Large intestine (tissue), 3 donors: ENCODE measurements at regions not wholly inside any gene's neighbourhood (a gene's known extent, or its start where the extent isn't known, plus 50 kb on each side); places are given as distances from the start of the nearest gene placed in this dataset.

Experiments
- DNase-seq, 2 donors: peaks; one replicate each; pipeline versions ENCODE4 v3.0.0 to v3.0.0-alpha.2; 2013
- H3K27ac ChIP-seq: one replicate; pipeline ENCODE4 v1.5.1; 2013; ENCODE audit warnings: low read length
- H3K27me3 ChIP-seq: 2 replicates; pipeline ENCODE4 v1.6.1; 2013; ENCODE audit warnings: low read length; ENCODE audit not compliant: control insufficient read depth, insufficient read depth
- H3K36me3 ChIP-seq: 2 replicates; pipeline ENCODE4 v1.6.1; 2013; ENCODE audit warnings: low read length; ENCODE audit not compliant: control insufficient read depth, insufficient read depth
- H3K4me1 ChIP-seq: one replicate; pipeline ENCODE4 v1.6.1; 2013; ENCODE audit warnings: low read length; ENCODE audit not compliant: control insufficient read depth, insufficient read depth
- H3K4me3 ChIP-seq: one replicate; pipeline ENCODE4 v1.5.1; 2013; ENCODE audit warnings: low read length
- H3K9me3 ChIP-seq: one replicate; pipeline ENCODE4 v1.6.1; 2013; ENCODE audit warnings: mild to moderate bottlenecking, low read depth, low read length, moderate library complexity; ENCODE audit not compliant: control insufficient read depth
- WGBS: methylation state at CpG from one replicate; pipeline ENCODE4 v1.1.5; 2013; ENCODE audit warnings: low lambda C conversion rate; ENCODE audit not compliant: insufficient coverage; 5-methylcytosine and 5-hydroxymethylcytosine counted together

GRCh38 chr4:103938488-103938887 lies 218.7 kb upstream of the TACR3 start:
- no peak overlapping the region for H3K4me3 ChIP-seq
- no peaks in the 10 kb centered on the region for H3K36me3 ChIP-seq
- H3K27me3 ChIP-seq = no peaks in the 10 kb centered on the region
- peaks cover 8% of the 10 kb centered on the region for H3K9me3 ChIP-seq
- WGBS = no CpG with 5 or more reads among the region's 4 CpGs
- no peak for DNase-seq
- no peak overlapping the region for H3K27ac ChIP-seq
- H3K4me1 ChIP-seq = no peaks in the 10 kb centered on the region

- DNase-seq = no peak
- Histone ChIP-seq H3K9me3 (peaks cover 8% of the 10 kb centered on the region), H3K4me3 (no peak overlapping the region), H3K27me3 (no peaks in the 10 kb centered on the region), H3K4me1 (no peaks in the 10 kb centered on the region), H3K27ac (no peak overlapping the region), H3K36me3 (no peaks in the 10 kb centered on the region)
- no CpG with 5 or more reads among the region's 26 CpGs for WGBS
These were observed 216.9 kb upstream of the TACR3 start for GRCh38 chr4:103936653-103937145.

- DNase-seq = peak in 1 of 2 donors; percentile 17
- Histone ChIP-seq H3K27me3 (no peaks in the 10 kb centered on the region), H3K4me1 (no peaks in the 10 kb centered on the region), H3K9me3 (peaks cover 8% of the 10 kb centered on the region), H3K4me3 (no peak overlapping the region), H3K27ac (no peak overlapping the region), H3K36me3 (no peaks in the 10 kb centered on the region)
- WGBS = 64% methylated on average over 1 of the region's 2 CpGs
These were observed 214.5 kb upstream of the TACR3 start for GRCh38 chr4:103934178-103934789.

- Histone ChIP-seq H3K9me3 (no peaks in the 10 kb centered on the region), H3K27me3 (no peaks in the 10 kb centered on the region), H3K36me3 (no peaks in the 10 kb centered on the region), H3K27ac (no peak overlapping the region), H3K4me1 (no peaks in the 10 kb centered on the region), H3K4me3 (no peak overlapping the region)
- no peak for DNase-seq
- WGBS = 86% methylated on average over 1 of the region's 2 CpGs
These were observed 208.6 kb upstream of the TACR3 start for GRCh38 chr4:103928370-103928769.

GRCh38 chr4:103923551-103923950 lies 203.8 kb upstream of the TACR3 start:
- 60% methylated on average over 1 of the region's 2 CpGs for WGBS
- Histone ChIP-seq H3K27ac (no peak overlapping the region), H3K4me1 (no peaks in the 10 kb centered on the region), H3K36me3 (no peaks in the 10 kb centered on the region), H3K27me3 (no peaks in the 10 kb centered on the region), H3K9me3 (no peaks in the 10 kb centered on the region), H3K4me3 (no peak overlapping the region)
- no peak for DNase-seq

DNA sequence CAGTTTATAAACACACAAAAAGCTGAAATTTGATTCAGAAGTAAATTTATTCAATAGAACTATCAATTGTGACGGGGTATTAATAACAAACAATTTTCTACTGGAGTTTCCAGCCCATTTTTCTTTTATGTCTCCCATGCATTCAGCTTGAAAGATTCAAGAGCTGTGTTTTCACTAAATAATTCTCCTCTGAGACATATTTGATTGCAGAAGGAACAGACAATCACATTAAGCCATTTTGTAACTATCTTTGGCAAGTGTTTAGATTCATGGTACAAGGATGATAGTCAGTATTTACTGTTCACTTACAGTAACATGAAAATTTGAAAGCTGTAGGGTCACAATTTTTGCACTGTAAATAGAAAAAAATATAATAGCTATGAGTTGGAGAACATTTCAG lies 198.4 kb upstream of the TACR3 start:
- H3K9me3 ChIP-seq = no peaks in the 10 kb centered on the region
- H3K4me1 ChIP-seq = no peaks in the 10 kb centered on the region
- DNase-seq = no peak
- H3K27ac ChIP-seq = no peak overlapping the region
- H3K27me3 ChIP-seq = no peaks in the 10 kb centered on the region
- H3K4me3 ChIP-seq = no peak overlapping the region
- whole genome bisulfite sequencing = no CpG with 5 or more reads among the region's 1 CpG
- no peaks in the 10 kb centered on the region for H3K36me3 ChIP-seq

DNA sequence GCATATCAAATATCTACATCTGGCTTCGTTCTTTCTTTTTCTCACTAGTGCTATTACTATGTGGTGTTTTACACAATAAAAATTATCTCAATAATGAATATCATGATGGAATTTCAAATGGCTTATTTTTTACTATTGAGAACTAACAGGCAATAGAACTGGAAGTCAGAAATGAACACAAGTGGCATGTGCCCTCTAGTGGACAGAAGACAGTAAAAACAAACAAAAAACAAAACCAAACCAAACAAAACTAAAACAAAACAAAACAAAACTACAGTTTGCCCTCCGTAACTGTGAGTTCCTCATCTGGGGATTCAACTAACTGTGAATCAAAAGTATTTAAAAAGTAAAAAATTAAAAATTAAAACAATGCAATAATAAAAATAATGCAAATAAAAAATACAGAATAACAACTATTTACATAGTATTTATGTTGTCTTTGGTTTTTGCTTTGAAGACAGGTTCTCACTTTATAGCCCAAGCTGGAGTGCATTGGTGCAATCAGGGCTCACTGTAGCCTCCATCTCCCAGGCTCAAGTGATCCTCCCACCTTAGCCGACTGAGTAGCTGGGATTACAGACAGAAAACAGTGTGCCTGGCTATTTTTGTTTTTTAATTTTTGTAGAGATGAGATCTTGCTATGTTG lies 195.6 kb upstream of the TACR3 start:
- 80% methylated on average over 2 of the region's 3 CpGs for WGBS
- no peaks in the 10 kb centered on the region for H3K4me1 ChIP-seq
- DNase-seq = no peak

DNA sequence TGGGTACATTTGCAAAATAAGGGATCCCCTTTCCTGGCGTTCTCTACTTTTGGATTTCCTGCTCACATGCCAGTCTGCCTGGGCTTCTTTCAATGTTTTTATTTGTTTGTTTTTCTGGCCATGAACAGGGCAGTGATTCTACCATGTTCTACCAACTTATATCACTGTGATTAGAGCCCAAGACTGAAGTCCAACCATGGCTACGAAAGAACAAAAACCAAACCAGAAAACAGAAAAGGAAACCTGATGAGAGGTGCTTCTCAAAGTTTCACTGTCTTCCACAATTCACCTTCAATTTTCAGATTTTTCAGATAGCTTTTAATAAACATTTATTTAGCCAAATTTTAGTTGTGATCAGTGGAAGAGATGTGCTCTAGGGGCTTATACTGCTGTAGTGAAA lies 187.6 kb upstream of the TACR3 start:
- Histone ChIP-seq H3K27me3 (no peaks in the 10 kb centered on the region), H3K36me3 (no peaks in the 10 kb centered on the region), H3K27ac (no peak overlapping the region), H3K4me3 (no peak overlapping the region), H3K9me3 (no peaks in the 10 kb centered on the region), H3K4me1 (no peaks in the 10 kb centered on the region)
- WGBS = no CpG with 5 or more reads among the region's 2 CpGs
- DNase-seq = no peak

More for the DNA sequence above, 195.6 kb upstream of the TACR3 start:
- no peak overlapping the region for H3K4me3 ChIP-seq
- H3K36me3 ChIP-seq = no peaks in the 10 kb centered on the region
- no peaks in the 10 kb centered on the region for H3K27me3 ChIP-seq
- no peaks in the 10 kb centered on the region for H3K9me3 ChIP-seq
- H3K27ac ChIP-seq = no peak overlapping the region

DNA sequence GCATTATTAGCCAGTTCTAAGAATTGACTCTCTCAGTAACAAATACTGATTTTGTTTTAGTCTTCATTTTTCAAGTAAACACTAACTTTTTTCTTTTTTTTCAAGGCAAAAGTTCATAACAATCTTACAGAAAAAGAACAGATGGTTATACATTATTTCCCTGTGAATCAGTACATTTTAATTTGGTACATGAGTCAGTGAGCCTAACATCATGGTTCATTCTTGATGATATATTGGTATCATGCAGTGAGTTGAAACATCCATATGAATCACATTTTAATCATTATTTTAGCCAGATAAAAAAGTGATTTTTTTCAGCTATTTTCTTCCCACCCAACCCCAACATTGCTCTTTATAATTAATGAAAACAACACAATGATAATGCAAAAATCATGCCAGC lies 184.3 kb upstream of the TACR3 start:
- DNase-seq = no peak
- Histone ChIP-seq H3K27me3 (no peaks in the 10 kb centered on the region), H3K4me1 (no peaks in the 10 kb centered on the region), H3K4me3 (no peak overlapping the region), H3K9me3 (no peaks in the 10 kb centered on the region), H3K36me3 (no peaks in the 10 kb centered on the region), H3K27ac (no peak overlapping the region)

DNA sequence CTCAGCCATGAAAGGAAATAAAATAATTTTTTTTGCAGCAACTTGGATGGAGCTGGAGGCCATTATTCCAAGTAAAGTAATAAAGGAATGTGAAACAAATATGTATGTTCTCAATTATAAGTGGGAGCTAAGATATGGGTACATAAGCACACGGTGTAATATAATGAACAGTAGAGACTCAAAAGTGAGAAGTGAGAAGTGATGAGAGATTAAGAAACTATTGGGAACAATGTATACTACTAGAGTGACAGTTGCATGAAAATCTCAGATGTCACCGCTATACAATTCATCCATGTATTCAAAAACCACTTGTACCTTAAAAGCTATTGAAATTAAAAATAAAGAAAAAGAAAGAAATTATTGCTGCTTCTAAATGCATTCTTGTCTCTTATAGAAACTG lies 182.9 kb upstream of the TACR3 start:
- H3K27me3 ChIP-seq = no peaks in the 10 kb centered on the region
- 100% methylated on average over 1 of the region's 2 CpGs for WGBS
- H3K9me3 ChIP-seq = no peaks in the 10 kb centered on the region
- no peak overlapping the region for H3K27ac ChIP-seq
- no peaks in the 10 kb centered on the region for H3K4me1 ChIP-seq
- no peak overlapping the region for H3K4me3 ChIP-seq
- no peaks in the 10 kb centered on the region for H3K36me3 ChIP-seq
- DNase-seq = no peak

- Histone ChIP-seq H3K27me3 (no peaks in the 10 kb centered on the region), H3K9me3 (no peaks in the 10 kb centered on the region), H3K4me3 (no peak overlapping the region), H3K4me1 (no peaks in the 10 kb centered on the region), H3K36me3 (no peaks in the 10 kb centered on the region), H3K27ac (no peak overlapping the region)
- DNase-seq = no peak
These were observed 176.2 kb upstream of the TACR3 start for GRCh38 chr4:103895876-103896465.
